Small intestine (tissue), 7 donors: ENCODE measurements at regions not wholly inside any gene's neighbourhood (a gene's known extent, or its start where the extent isn't known, plus 50 kb on each side); places are given as distances from the start of the nearest gene placed in this dataset.
A peak's percentile ranks its signal among the peaks of the same experiment; 100 is the strongest.

ENCODE experiments used
- DNase-seq, 2 donors: peaks; one replicate each; pipeline versions ENCODE4 v3.0.0 to v3.0.0-alpha.2; 2013
- FAIRE-seq: peaks from 2 replicates; lab custom pipeline; 2012; peaks lifted over from hg19 to GRCh38; lab: Jason Lieb, UNC
- H3K27ac ChIP-seq, 3 donors: one replicate each; pipeline ENCODE4 v1.5.1; 2013; ENCODE audit warnings: low read length in 2 of 3, mild to moderate bottlenecking in 2 of 3, control low read depth in 1 of 3, inconsistent platforms in 1 of 3, low read depth in 1 of 3, moderate library complexity in 1 of 3
- H3K27me3 ChIP-seq, 3 donors: one replicate each; pipeline ENCODE4 v1.6.1; 2013; ENCODE audit warnings: low read length in 3 of 3, inconsistent platforms in 1 of 3; ENCODE audit not compliant: control insufficient read depth in 3 of 3, insufficient read depth in 3 of 3
- H3K36me3 ChIP-seq, 3 donors: one replicate each; pipeline ENCODE4 v1.6.1; 2013; ENCODE audit warnings: low read length in 3 of 3, inconsistent platforms in 1 of 3, low read depth in 1 of 3, mild to moderate bottlenecking in 1 of 3, moderate library complexity in 1 of 3; ENCODE audit not compliant: control insufficient read depth in 3 of 3, insufficient read depth in 2 of 3
- H3K4me1 ChIP-seq, 3 donors: one replicate each; pipeline ENCODE4 v1.6.1; 2013; ENCODE audit warnings: low read length in 2 of 3, inconsistent platforms in 1 of 3, low read depth in 1 of 3, mild to moderate bottlenecking in 1 of 3, moderate library complexity in 1 of 3; ENCODE audit not compliant: control insufficient read depth in 3 of 3, insufficient read depth in 2 of 3
- H3K4me3 ChIP-seq, 3 donors: one replicate each; pipeline ENCODE4 v1.5.1; 2013; ENCODE audit warnings: low read length in 3 of 3, control low read depth in 1 of 3, inconsistent platforms in 1 of 3, low read depth in 1 of 3, mild to moderate bottlenecking in 1 of 3, moderate library complexity in 1 of 3
- H3K9me3 ChIP-seq, 2 donors: one replicate each; pipeline ENCODE4 v1.6.1; 2013; ENCODE audit warnings: low read depth in 1 of 2, low read length in 1 of 2; ENCODE audit not compliant: control insufficient read depth in 2 of 2, insufficient read depth in 1 of 2
- WGBS, 3 donors: extraction: QIAGEN DNeasy Blood & Tissue Kit; methylation state at CpG; one replicate each; pipeline ENCODE4 v1.1.7; 2013; 5-methylcytosine and 5-hydroxymethylcytosine counted together
- donor health status: healthy with polysubstance abuse.
- donor health status: control.
- donor health status: control.
- donor health status: Bipolar disorder and iron deficiency.
- donor health status: healthy.

DNA sequence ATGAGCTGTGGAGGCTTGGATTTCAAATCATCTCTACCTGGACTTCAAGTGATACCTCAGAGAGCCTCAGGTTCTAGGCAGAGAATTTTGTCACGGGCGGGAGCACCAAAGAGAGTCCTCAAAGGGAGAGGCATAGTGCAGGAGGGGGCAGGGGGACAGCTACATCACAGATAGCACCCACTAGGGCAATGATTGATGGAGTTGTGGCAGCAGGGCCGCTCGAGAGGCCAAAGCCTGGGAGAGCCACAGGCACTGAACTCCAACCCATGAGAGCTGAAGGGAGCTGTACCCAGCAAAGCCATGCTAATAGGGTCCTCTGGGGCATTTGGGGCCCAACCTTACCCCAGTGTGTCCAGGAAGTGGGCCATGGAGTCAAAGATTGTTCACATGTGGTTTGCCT lies 232.0 kb upstream of the PCDH15 start:
- Histone ChIP-seq H3K4me3 (no peak overlapping the region), H3K27me3 (no peaks in the 10 kb centered on the region), H3K36me3 (no peaks in the 10 kb centered on the region), H3K27ac (no peak overlapping the region), H3K9me3 (no peaks in the 10 kb centered on the region), H3K4me1 (no peaks in the 10 kb centered on the region)
- no peak for FAIRE-seq
- whole genome bisulfite sequencing, 3 donors, result 78 to 94% (median 85%) methylated on average over 4 of the region's 4 CpGs
- no peak for DNase-seq

- Histone ChIP-seq H3K4me3 (no peak overlapping the region), H3K27me3 (no peaks in the 10 kb centered on the region), H3K4me1 (no peaks in the 10 kb centered on the region), H3K9me3 (no peaks in the 10 kb centered on the region), H3K36me3 (no peaks in the 10 kb centered on the region), H3K27ac (no peak overlapping the region)
- no peak for FAIRE-seq
- 0% methylated on average over 1 of the region's 1 CpG for WGBS, 3 donors
- no peak for DNase-seq
These were observed 223.7 kb upstream of the PCDH15 start for GRCh38 chr10:55024713-55025112.

- no peaks in the 10 kb centered on the region for H3K4me1 ChIP-seq
- H3K27ac ChIP-seq, result no peak overlapping the region
- 15 to 53% (median 43%) methylated on average over 2 of the region's 2 CpGs for WGBS, 3 donors
- no peak overlapping the region for H3K4me3 ChIP-seq
- FAIRE-seq, result no peak
- no peaks in the 10 kb centered on the region for H3K36me3 ChIP-seq
- DNase-seq, result no peak
- no peaks in the 10 kb centered on the region for H3K9me3 ChIP-seq
- H3K27me3 ChIP-seq, result no peaks in the 10 kb centered on the region
These were observed 218.4 kb upstream of the PCDH15 start for GRCh38 chr10:55019439-55019838.

DNA sequence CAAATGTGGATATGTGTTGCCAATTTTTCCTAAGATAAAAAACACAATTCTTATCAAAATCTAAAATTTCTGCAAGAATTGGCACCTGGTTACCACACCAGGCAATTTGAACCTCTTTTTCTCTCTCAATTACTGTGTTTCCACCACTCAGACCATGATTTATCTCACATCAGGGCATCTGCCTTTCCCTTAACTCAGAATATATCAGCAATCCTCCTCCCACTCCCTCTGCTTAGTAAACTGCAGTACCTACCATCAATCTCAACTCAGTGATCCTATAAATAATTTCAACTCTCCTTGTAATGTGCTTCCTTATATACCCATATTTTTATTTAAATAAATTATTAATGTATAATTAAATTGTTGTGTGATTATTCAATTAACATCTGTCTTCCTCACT lies 212.3 kb upstream of the PCDH15 start:
- no peaks in the 10 kb centered on the region for H3K4me1 ChIP-seq
- H3K9me3 ChIP-seq, result no peaks in the 10 kb centered on the region
- FAIRE-seq, result no peak
- DNase-seq, result no peak
- H3K27ac ChIP-seq, result no peak overlapping the region
- H3K36me3 ChIP-seq, result no peaks in the 10 kb centered on the region
- H3K4me3 ChIP-seq, result no peak overlapping the region
- H3K27me3 ChIP-seq, result no peaks in the 10 kb centered on the region

- Histone ChIP-seq H3K27me3 (no peaks in the 10 kb centered on the region), H3K27ac (no peak overlapping the region), H3K4me3 (no peak overlapping the region), H3K4me1 (no peaks in the 10 kb centered on the region), H3K9me3 (peaks cover 1 to 10% of the 10 kb centered on the region in 2 donors), H3K36me3 (no peaks in the 10 kb centered on the region)
- FAIRE-seq (no peak), DNase-seq (no peak)
These were observed 201.4 kb upstream of the PCDH15 start for GRCh38 chr10:55002420-55002819.

- H3K4me3 ChIP-seq, result no peak overlapping the region
- H3K9me3 ChIP-seq, result peaks cover 1 to 10% of the 10 kb centered on the region in 2 donors
- no peaks in the 10 kb centered on the region for H3K27me3 ChIP-seq
- no peaks in the 10 kb centered on the region for H3K36me3 ChIP-seq
- no peak for DNase-seq
- H3K27ac ChIP-seq, result no peak overlapping the region
- H3K4me1 ChIP-seq, result no peaks in the 10 kb centered on the region
- FAIRE-seq, result no peak
- 33 to 69% (median 56%) methylated on average over 1 of the region's 1 CpG for WGBS, 3 donors
These were observed 200.4 kb upstream of the PCDH15 start for GRCh38 chr10:55001422-55001821.

DNA sequence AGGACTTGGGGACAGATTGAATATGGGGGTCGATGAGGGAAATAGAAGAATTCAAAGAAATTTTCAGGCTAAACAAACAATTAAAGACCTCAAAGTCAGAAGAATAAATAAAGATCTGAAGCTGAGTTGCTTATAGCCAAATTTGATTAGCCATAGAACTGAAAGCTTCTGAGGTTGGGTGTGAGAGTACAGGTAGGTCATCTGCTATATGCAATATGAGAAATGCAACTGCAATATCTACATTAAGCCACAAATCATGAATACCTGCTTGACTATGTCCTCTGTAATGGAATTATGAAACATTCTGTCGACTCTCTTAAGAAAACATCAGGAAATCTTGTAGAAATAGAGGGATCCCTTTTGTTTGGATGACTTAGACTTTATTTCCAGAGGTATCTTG lies 192.1 kb upstream of the PCDH15 start:
- no peak for DNase-seq
- FAIRE-seq, result no peak
- no peaks in the 10 kb centered on the region for H3K27me3 ChIP-seq
- no peak overlapping the region for H3K4me3 ChIP-seq
- WGBS, 3 donors, result 56 to 75% (median 73%) methylated on average over 2 of the region's 2 CpGs
- H3K36me3 ChIP-seq, result no peaks in the 10 kb centered on the region
- H3K9me3 ChIP-seq, result peaks cover 0 to 7% of the 10 kb centered on the region in 2 donors
- H3K27ac ChIP-seq, result no peak overlapping the region
- no peaks in the 10 kb centered on the region for H3K4me1 ChIP-seq

DNA sequence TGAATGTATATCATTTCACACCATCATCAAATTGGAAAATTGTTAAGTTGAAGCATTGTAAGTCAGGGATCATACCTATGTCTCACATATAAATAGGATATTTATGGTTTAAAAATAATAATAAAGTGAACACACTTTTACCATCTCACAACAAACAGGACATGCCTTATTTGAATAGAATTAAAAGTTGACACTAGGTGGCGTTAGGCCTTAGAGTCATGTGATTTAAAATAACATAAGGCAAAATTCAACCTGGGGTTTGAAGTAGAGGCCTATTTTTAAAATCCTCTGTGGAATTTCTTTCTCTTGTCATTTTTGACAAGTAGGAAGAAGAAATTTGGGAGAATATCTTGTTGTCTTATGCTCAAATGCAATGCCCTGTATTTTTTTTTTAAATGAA lies 184.7 kb upstream of the PCDH15 start:
- Histone ChIP-seq H3K9me3 (peaks cover 0 to 7% of the 10 kb centered on the region in 2 donors), H3K27ac (no peak overlapping the region), H3K4me1 (no peaks in the 10 kb centered on the region), H3K4me3 (no peak overlapping the region), H3K36me3 (no peaks in the 10 kb centered on the region), H3K27me3 (no peaks in the 10 kb centered on the region)
- FAIRE-seq (no peak), DNase-seq (peak; percentile 4 to 26)
- WGBS, 3 donors, result 7 to 20% (median 11%) methylated on average over 1 of the region's 1 CpG

GRCh38 chr10:54983255-54983654 lies 182.2 kb upstream of the PCDH15 start:
- Histone ChIP-seq H3K9me3 (no peaks in the 10 kb centered on the region), H3K36me3 (no peaks in the 10 kb centered on the region), H3K27ac (no peak overlapping the region), H3K4me3 (no peak overlapping the region), H3K27me3 (no peaks in the 10 kb centered on the region), H3K4me1 (no peaks in the 10 kb centered on the region)
- no peak for DNase-seq
- FAIRE-seq, result no peak
